ENCODE measurements at regions not wholly inside any gene's neighbourhood (a gene's known extent, or its start where the extent isn't known, plus 50 kb on each side); places are given as distances from the start of the nearest gene placed in this dataset.

DNA sequence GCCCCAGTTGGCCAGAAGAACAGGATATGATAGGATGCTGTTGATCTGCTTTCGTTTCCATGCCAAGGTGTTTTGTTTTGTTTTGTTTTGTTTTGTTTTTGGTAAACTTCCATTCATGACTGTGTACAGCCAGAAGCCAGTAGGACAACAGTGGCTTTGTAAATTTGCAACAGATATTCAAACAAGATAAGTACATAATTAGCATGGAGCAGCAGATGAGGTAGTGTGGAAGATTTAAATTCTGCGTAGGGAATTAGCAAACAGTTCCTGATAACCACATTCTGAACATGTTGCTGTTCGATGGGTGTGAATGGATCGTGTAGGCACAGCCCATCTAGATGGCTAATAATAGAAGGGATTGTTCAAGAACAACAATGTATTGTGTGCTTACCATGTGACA, 1080.1 kb upstream of the RBFOX1 start:
- no peak for DNase-seq
- Histone ChIP-seq H3K4me1 (no peaks in the 10 kb centered on the region), H3K36me3 (no peaks in the 10 kb centered on the region), H3K9me3 (peaks cover 0 to 21% (median 5%) of the 10 kb centered on the region in 8 donors), H3K4me3 (no peak overlapping the region), H3K27me3 (replicated peaks in 1 of 7) (no peaks in the 10 kb centered on the region), H3K27ac (no peak overlapping the region)
- WGBS, 5 donors: 68 to 85% (median 72%) methylated on average over 4 of the region's 4 CpGs
- TF ChIP-seq POLR2AphosphoS5 (IDR thresholded peaks at IDR 0.05): no peak
- TF ChIP-seq CTCF (IDR thresholded peaks at IDR 0.05 in 8 of 11, conservative IDR thresholded peaks at IDR 0.05 in 3 of 11): no peak
- TF ChIP-seq POLR2A (IDR thresholded peaks at IDR 0.05): no peak
- intact Hi-C loops (cut with DNase I; ENCODE audit: low total_unique reads): no loop called here

DNA sequence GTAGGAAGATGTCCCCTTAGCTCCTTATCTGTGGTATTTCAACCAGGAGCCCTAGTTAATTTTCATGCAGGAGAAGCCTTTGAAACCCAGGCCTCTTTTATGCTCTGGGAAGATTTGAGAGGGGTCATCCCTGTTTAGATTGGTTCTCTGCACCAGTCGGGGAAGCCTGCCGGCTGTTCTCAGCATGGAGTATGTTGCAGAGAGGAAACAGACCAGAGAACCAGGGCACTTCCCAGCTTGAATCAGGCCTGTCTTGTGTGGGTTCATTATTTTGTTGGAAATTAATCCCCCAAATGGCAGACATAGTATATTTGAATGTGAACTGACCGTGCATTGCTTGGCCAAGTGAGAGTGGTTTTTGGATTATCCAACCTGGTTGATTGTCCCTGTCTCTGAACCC, 1082.1 kb upstream of the RBFOX1 start:
- Histone ChIP-seq H3K27me3 (replicated peaks in 1 of 7) (no peaks in the 10 kb centered on the region), H3K27ac (no peak overlapping the region), H3K9me3 (peaks cover 0 to 13% (median under 1%) of the 10 kb centered on the region in 8 donors), H3K4me1 (no peaks in the 10 kb centered on the region), H3K36me3 (no peaks in the 10 kb centered on the region), H3K4me3 (no peak overlapping the region)
- intact Hi-C loops (cut with DNase I; ENCODE audit: low total_unique reads): no loop called here
- WGBS, 5 donors: 40 to 92% (median 47%) methylated on average over 1 to 3 of the region's 3 CpGs
- DNase-seq: no peak
- no peak for TF ChIP-seq POLR2A (IDR thresholded peaks at IDR 0.05)

DNA sequence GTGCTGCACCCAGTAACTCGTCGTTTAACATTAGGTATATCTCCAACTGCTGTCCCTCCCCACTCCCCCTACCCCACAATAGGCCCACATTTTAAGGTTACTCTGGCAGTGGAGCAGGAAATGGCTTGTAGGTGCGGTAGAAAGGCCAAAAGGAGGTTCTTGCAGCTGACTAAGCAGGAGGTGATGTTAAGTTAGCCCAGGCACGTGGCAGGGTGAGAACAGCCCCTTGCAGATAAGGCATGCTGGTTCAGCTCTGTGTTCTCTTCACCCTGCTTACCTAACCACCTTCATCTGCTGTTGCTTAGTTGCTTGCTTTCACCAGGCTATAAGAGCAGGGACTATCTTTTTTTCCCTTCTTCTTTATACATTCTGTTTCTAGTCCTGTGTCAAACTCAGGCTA, 1082.8 kb upstream of the RBFOX1 start:
- Histone ChIP-seq H3K4me3 (no peak overlapping the region), H3K36me3 (no peaks in the 10 kb centered on the region), H3K27me3 (replicated peaks in 1 of 7) (no peaks in the 10 kb centered on the region), H3K4me1 (no peaks in the 10 kb centered on the region), H3K27ac (no peak overlapping the region), H3K9me3 (peaks cover 0 to 7% (median 0%) of the 10 kb centered on the region in 8 donors)
- no peak for TF ChIP-seq POLR2AphosphoS5 (IDR thresholded peaks at IDR 0.05)
- TF ChIP-seq CTCF (IDR thresholded peaks at IDR 0.05 in 8 of 11, conservative IDR thresholded peaks at IDR 0.05 in 3 of 11): no peak
- TF ChIP-seq POLR2A (IDR thresholded peaks at IDR 0.05): no peak
- WGBS, 5 donors: 36 to 51% (median 50%) methylated on average over 4 of the region's 4 CpGs
- intact Hi-C loops (cut with DNase I; ENCODE audit: low total_unique reads): no loop called here
- DNase-seq: no peak

DNA sequence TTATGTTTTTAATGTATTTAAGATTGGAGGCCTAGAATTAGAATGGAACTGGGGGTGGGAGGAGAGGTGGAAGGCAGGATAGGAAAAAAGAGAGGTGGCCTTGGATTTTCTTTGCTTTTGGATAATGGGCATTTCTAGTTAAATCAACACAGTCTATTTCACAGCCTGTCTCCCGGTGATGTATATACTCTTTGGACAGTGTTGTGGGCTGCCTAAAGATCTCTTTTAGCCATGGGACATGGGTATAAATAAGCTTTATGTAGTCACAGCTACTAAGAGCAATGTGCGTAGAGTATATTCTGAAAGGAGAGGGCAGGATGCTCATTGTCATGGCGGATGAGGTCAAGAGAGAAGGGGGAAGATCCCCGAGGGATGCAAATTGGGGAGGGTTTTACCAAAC, 1084.4 kb upstream of the RBFOX1 start:
- intact Hi-C loops (cut with DNase I; ENCODE audit: low total_unique reads): no loop called here
- peaks cover 0 to 16% (median 0%) of the 10 kb centered on the region in 8 donors for H3K9me3 ChIP-seq
- 65 to 90% (median 75%) methylated on average over 4 of the region's 4 CpGs for WGBS, 5 donors
- DNase-seq: no peak
- no peaks in the 10 kb centered on the region for H3K27me3 ChIP-seq (replicated peaks in 1 of 7)
- no peak overlapping the region for H3K4me3 ChIP-seq
- H3K36me3 ChIP-seq: no peaks in the 10 kb centered on the region
- no peak for TF ChIP-seq POLR2A (IDR thresholded peaks at IDR 0.05)
- TF ChIP-seq POLR2AphosphoS5 (IDR thresholded peaks at IDR 0.05): no peak
- no peak for TF ChIP-seq CTCF (IDR thresholded peaks at IDR 0.05 in 8 of 11, conservative IDR thresholded peaks at IDR 0.05 in 3 of 11)
- H3K27ac ChIP-seq: no peak overlapping the region
- no peaks in the 10 kb centered on the region for H3K4me1 ChIP-seq

GRCh38 chr16:6247775-6248174, 1084.9 kb upstream of the RBFOX1 start:
- TF ChIP-seq POLR2AphosphoS5 (IDR thresholded peaks at IDR 0.05) (no peak), CTCF (IDR thresholded peaks at IDR 0.05 in 8 of 11, conservative IDR thresholded peaks at IDR 0.05 in 3 of 11) (no peak), POLR2A (IDR thresholded peaks at IDR 0.05) (no peak)
- H3K27ac ChIP-seq: no peak overlapping the region
- DNase-seq: no peak
- peaks cover 0 to 16% (median 0%) of the 10 kb centered on the region in 8 donors for H3K9me3 ChIP-seq
- WGBS, 5 donors: 90 to 93% (median 91%) methylated on average over 4 of the region's 4 CpGs
- H3K4me1 ChIP-seq: no peaks in the 10 kb centered on the region
- no peaks in the 10 kb centered on the region for H3K27me3 ChIP-seq (replicated peaks in 1 of 7)
- intact Hi-C loops (cut with DNase I; ENCODE audit: low total_unique reads): no loop called here
- H3K36me3 ChIP-seq: no peaks in the 10 kb centered on the region
- no peak overlapping the region for H3K4me3 ChIP-seq
